Chondrocyte (in vitro differentiated cells): ENCODE measurements at regions not wholly inside any gene's neighbourhood (a gene's known extent, or its start where the extent isn't known, plus 50 kb on each side); places are given as distances from the start of the nearest gene placed in this dataset.

ENCODE experiments used
- DNase-seq: peaks from one replicate; pipeline ENCODE4 v3.0.0; 2021; ENCODE audit warnings: mixed read lengths, low spot score
- H3K27ac Mint-ChIP-seq: one replicate; pipeline ENCODE4 v1.8.0; 2021; ENCODE audit warnings: mild to moderate bottlenecking, moderate library complexity, mixed read lengths; ENCODE audit not compliant: unreplicated experiment
- H3K27me3 Mint-ChIP-seq: 2 replicates; pipeline ENCODE4 v1.8.0; 2021; ENCODE audit warnings: low read depth, mixed read lengths
- H3K36me3 Mint-ChIP-seq: 2 replicates; pipeline ENCODE4 v1.8.0; 2021; ENCODE audit warnings: low read depth, mixed read lengths
- H3K4me1 Mint-ChIP-seq: 2 replicates; pipeline ENCODE4 v1.8.0; 2021; ENCODE audit warnings: low read depth, mild to moderate bottlenecking, mixed read lengths
- H3K4me3 Mint-ChIP-seq: one replicate; pipeline ENCODE4 v1.8.0; 2021; ENCODE audit warnings: mild to moderate bottlenecking, moderate library complexity, mixed read lengths; ENCODE audit not compliant: unreplicated experiment
- H3K9me3 Mint-ChIP-seq: 2 replicates; pipeline ENCODE4 v1.8.0; 2021; ENCODE audit warnings: low read depth, mixed read lengths
- TF ChIP-seq, protein P1 (sequence below): fragments of 200-600 bp; sonication (generic); IDR thresholded peaks from 2 replicates; pipeline ENCODE4 v1.5.0; 2021; ENCODE audit warnings: antibody characterized with exemption, mild to moderate bottlenecking, moderate library complexity

GRCh38 chr18:41665210-41665609 lies 289.8 kb upstream of the PIK3C3 start:
- H3K27me3 Mint-ChIP-seq, result peaks cover 9% of the 10 kb centered on the region
- H3K27ac Mint-ChIP-seq, result no peak overlapping the region
- H3K9me3 Mint-ChIP-seq, result peaks cover 4% of the 10 kb centered on the region
- no peak for DNase-seq
- no peak overlapping the region for H3K4me3 Mint-ChIP-seq
- TF ChIP-seq, protein P1, sequence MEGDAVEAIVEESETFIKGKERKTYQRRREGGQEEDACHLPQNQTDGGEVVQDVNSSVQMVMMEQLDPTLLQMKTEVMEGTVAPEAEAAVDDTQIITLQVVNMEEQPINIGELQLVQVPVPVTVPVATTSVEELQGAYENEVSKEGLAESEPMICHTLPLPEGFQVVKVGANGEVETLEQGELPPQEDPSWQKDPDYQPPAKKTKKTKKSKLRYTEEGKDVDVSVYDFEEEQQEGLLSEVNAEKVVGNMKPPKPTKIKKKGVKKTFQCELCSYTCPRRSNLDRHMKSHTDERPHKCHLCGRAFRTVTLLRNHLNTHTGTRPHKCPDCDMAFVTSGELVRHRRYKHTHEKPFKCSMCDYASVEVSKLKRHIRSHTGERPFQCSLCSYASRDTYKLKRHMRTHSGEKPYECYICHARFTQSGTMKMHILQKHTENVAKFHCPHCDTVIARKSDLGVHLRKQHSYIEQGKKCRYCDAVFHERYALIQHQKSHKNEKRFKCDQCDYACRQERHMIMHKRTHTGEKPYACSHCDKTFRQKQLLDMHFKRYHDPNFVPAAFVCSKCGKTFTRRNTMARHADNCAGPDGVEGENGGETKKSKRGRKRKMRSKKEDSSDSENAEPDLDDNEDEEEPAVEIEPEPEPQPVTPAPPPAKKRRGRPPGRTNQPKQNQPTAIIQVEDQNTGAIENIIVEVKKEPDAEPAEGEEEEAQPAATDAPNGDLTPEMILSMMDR, result no peak
- H3K36me3 Mint-ChIP-seq, result no peaks in the 10 kb centered on the region
- H3K4me1 Mint-ChIP-seq, result peaks cover 14% of the 10 kb centered on the region

GRCh38 chr18:41660654-41661053 lies 294.4 kb upstream of the PIK3C3 start:
- TF ChIP-seq, protein P1, result no peak
- H3K4me3 Mint-ChIP-seq, result no peak overlapping the region
- peaks cover 11% of the 10 kb centered on the region for H3K4me1 Mint-ChIP-seq
- DNase-seq, result no peak
- no peaks in the 10 kb centered on the region for H3K36me3 Mint-ChIP-seq
- H3K27ac Mint-ChIP-seq, result no peak overlapping the region
- H3K9me3 Mint-ChIP-seq, result peaks cover 4% of the 10 kb centered on the region
- H3K27me3 Mint-ChIP-seq, result peaks cover 9% of the 10 kb centered on the region

DNA sequence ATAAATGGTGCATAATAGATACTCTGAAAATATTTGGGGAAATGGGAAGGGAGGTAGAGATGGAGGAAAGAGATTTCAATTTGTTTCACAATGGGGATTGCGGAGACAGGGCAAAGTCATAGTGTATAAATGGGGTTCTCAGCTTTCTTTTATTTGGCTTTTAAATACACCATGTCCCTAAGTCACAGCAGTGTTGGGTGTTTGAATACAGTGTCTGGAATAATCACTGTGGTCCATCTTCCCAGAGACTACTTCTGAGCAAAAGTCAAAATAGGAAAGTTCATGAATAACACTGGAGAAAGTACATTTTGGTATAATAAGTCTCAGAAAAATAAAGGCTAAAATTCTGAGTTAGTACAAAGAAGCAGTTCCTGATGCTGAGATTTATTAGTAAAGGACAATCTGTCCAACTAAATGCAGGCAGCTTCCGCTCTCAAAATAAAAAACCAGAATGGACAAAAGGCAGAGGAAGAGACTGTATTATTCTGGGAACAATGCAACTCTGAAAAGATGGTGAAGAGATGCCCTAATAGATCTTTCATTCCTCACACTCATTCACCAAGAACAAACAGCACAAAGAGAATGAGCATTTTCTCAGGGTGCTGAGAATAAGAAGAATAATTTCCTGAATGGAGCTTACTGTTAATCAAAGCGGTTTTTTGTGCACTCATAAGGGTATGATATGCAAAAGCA lies 295.4 kb upstream of the PIK3C3 start:
- Mint-ChIP-seq H3K9me3 (peaks cover 4% of the 10 kb centered on the region), H3K4me3 (no peak overlapping the region), H3K36me3 (no peaks in the 10 kb centered on the region), H3K27me3 (peaks cover 17% of the 10 kb centered on the region), H3K27ac (no peak overlapping the region), H3K4me1 (peaks cover 11% of the 10 kb centered on the region)
- TF ChIP-seq, protein P1, result no peak
- DNase-seq, result no peak

- peaks cover 25% of the 10 kb centered on the region for H3K27me3 Mint-ChIP-seq
- no peaks in the 10 kb centered on the region for H3K9me3 Mint-ChIP-seq
- peaks cover 11% of the 10 kb centered on the region for H3K4me1 Mint-ChIP-seq
- no peak for DNase-seq
- H3K36me3 Mint-ChIP-seq, result no peaks in the 10 kb centered on the region
- H3K27ac Mint-ChIP-seq, result no peak overlapping the region
- TF ChIP-seq, protein P1, result no peak
- no peak overlapping the region for H3K4me3 Mint-ChIP-seq
Measured at GRCh38 chr18:41657189-41657588, 297.8 kb upstream of the PIK3C3 start.

GRCh38 chr18:41655074-41655473 lies 300.0 kb upstream of the PIK3C3 start:
- TF ChIP-seq, protein P1, result no peak
- no peak for DNase-seq
- Mint-ChIP-seq H3K9me3 (no peaks in the 10 kb centered on the region), H3K4me1 (peaks cover under 1% of the 10 kb centered on the region), H3K36me3 (no peaks in the 10 kb centered on the region), H3K4me3 (no peak overlapping the region), H3K27ac (no peak overlapping the region), H3K27me3 (peaks cover 37% of the 10 kb centered on the region)
